HG02885 (cell line): ENCODE measurements at regions not wholly inside any gene's neighbourhood (a gene's known extent, or its start where the extent isn't known, plus 50 kb on each side); places are given as distances from the start of the nearest gene placed in this dataset.
"Not testable (repeated sequence)": the region's sequence is repeated elsewhere in the genome, so short reads cannot be mapped to it uniquely, and the experiment has no call there.

ENCODE experiments used
- ATAC-seq: cut with Tn5 transposase; IDR thresholded peaks from one replicate; pipeline ENCODE4 v1.9.1; 2021; ENCODE audit warnings: mild to moderate bottlenecking; ENCODE audit not compliant: unreplicated experiment, poor library complexity

GRCh38 chr21:34217263-34217662 is 143.9 kb downstream of the MRPS6 start:
- ATAC-seq = no peak

GRCh38 chr21:34219334-34220060 is 144.3 kb upstream of the KCNE2 start:
- ATAC-seq = no peak

GRCh38 chr21:34220556-34221195 is 143.1 kb upstream of the KCNE2 start:
- no peak for ATAC-seq

GRCh38 chr21:34221331-34222030 is 142.3 kb upstream of the KCNE2 start:
- no peak for ATAC-seq

GRCh38 chr21:34222031-34222335 is 141.8 kb upstream of the KCNE2 start:
- ATAC-seq = no peak

GRCh38 chr21:34223376-34223775 is 140.4 kb upstream of the KCNE2 start:
- ATAC-seq = no peak

GRCh38 chr21:34227386-34227852 is 136.4 kb upstream of the KCNE2 start:
- no peak for ATAC-seq

GRCh38 chr21:34228792-34229191 is 135.0 kb upstream of the KCNE2 start:
- ATAC-seq = no peak

GRCh38 chr21:34229353-34229752 is 134.5 kb upstream of the KCNE2 start:
- no peak for ATAC-seq

GRCh38 chr21:34233741-34234140 is 130.1 kb upstream of the KCNE2 start:
- ATAC-seq = not testable (repeated sequence)

- ATAC-seq = no peak
Observed at GRCh38 chr21:34235514-34235913, 128.3 kb upstream of the KCNE2 start.

- no peak for ATAC-seq
Observed at GRCh38 chr21:34242973-34243372, 120.8 kb upstream of the KCNE2 start.

GRCh38 chr21:34243562-34243961 is 120.2 kb upstream of the KCNE2 start:
- no peak for ATAC-seq

- no peak for ATAC-seq
Observed at GRCh38 chr21:34252751-34253150, 111.1 kb upstream of the KCNE2 start.

- ATAC-seq = no peak
Observed at GRCh38 chr21:34255073-34255472, 108.7 kb upstream of the KCNE2 start.

- no peak for ATAC-seq
Observed at GRCh38 chr21:34260277-34261008, 103.4 kb upstream of the KCNE2 start.

- ATAC-seq = no peak
Observed at GRCh38 chr21:34261841-34262468, 101.9 kb upstream of the KCNE2 start.

GRCh38 chr21:34262469-34262845 is 101.3 kb upstream of the KCNE2 start:
- no peak for ATAC-seq

- no peak for ATAC-seq
Observed at GRCh38 chr21:34263629-34264028, 100.2 kb upstream of the KCNE2 start.

GRCh38 chr21:34266351-34266750 is 97.5 kb upstream of the KCNE2 start:
- ATAC-seq = no peak
